GM21723 (cell line): ENCODE measurements at regions not wholly inside any gene's neighbourhood (a gene's known extent, or its start where the extent isn't known, plus 50 kb on each side); places are given as distances from the start of the nearest gene placed in this dataset.
A peak's percentile ranks its signal among the peaks of the same experiment; 100 is the strongest.
"Not testable (repeated sequence)": the region's sequence is repeated elsewhere in the genome, so short reads cannot be mapped to it uniquely, and the experiment has no call there.

Experiments used
- ATAC-seq: cut with Tn5 transposase; IDR thresholded peaks from one replicate; pipeline ENCODE4 v1.9.1; 2021; ENCODE audit warnings: mild to moderate bottlenecking, moderate library complexity; ENCODE audit not compliant: unreplicated experiment

DNA sequence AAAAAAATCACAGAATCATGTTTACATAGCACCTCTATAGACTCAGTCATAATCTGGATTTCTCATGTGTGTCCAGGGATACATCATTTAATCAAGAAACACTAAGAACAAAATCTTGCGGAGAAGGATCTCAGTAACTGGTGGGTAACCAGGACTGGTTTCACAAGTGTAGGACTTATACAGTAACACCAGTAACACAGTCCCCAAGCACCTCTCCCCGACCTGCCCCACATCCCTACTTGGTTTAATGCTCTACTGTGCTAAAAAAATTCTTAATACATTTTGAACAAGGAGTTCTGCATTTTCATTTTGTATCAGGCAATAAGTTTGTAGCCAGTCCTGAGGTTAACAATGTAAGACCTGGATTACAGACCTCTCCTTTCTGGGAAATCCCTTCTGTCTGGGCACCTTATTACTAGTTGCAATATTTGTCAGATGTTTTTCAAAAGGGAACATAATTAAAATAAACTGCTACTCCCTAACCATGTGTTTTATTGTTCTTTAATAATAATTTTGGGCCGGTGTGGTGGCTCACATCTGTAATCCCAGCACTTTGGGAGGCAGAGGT, 57.6 kb upstream of the BBX start:
- ATAC-seq, result peak; percentile 67

DNA sequence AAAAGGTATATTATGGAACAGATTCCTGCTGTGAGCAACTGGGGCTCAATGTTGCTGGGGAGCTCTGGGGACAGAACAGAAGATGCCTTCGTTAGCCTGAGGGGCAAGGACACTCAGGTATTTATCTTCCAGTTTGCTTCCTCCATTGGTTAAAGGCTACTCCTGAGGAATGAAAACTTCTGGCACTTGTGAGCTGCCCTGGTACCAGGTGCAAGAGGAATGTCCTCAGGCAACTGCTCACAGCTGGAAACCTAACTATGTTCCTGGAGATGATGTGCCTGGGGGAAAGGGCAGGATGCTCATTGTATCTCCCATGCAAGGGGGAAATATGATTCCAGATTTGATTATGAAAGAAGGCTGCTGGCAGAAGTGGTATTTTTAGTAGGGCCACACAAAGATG, 54.0 kb upstream of the BBX start:
- ATAC-seq, result no peak

DNA sequence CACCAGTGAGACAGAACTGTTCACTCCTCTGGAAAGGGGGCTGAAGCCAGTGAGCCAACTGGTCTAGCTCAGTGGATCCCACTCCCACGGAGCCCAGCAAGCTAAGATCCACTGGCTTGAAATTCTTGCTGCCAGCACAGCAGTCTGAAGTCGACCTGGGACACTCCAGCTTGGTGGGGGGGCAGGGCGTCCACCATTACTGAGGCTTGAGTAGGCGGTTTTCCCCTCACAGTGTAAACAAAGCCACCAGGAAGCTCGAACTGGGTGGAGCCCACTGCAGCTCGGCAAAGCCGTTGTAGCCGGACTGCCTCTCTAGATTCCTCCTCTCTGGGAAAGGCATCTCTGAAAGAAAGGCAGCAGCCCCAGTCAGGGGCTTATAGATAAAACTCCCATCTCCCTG, 52.3 kb upstream of the BBX start:
- ATAC-seq, result not testable (repeated sequence)
